ENCODE measurements at regions not wholly inside any gene's neighbourhood (a gene's known extent, or its start where the extent isn't known, plus 50 kb on each side); places are given as distances from the start of the nearest gene placed in this dataset.

DNA sequence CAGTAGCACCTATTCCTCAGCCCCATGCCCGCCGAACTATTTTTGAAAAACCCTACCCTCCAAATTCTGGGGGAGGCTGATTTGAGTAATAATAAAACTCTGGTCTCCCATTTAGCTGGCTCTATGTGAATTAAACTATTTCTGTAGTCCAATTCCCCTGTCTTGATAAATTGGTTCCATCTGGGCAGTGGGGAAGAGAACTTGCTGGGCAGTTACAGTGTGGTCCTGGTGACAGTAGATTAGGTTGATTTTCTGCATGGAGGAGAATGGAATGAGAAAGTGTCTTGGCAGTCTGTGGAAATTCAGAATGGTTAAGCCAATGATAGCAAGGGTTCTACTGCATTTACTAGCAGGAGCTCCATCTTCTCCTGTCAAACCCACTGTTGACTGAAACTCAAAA is 95.0 kb downstream of the SPP2 start:
- TF ChIP-seq, protein P1, sequence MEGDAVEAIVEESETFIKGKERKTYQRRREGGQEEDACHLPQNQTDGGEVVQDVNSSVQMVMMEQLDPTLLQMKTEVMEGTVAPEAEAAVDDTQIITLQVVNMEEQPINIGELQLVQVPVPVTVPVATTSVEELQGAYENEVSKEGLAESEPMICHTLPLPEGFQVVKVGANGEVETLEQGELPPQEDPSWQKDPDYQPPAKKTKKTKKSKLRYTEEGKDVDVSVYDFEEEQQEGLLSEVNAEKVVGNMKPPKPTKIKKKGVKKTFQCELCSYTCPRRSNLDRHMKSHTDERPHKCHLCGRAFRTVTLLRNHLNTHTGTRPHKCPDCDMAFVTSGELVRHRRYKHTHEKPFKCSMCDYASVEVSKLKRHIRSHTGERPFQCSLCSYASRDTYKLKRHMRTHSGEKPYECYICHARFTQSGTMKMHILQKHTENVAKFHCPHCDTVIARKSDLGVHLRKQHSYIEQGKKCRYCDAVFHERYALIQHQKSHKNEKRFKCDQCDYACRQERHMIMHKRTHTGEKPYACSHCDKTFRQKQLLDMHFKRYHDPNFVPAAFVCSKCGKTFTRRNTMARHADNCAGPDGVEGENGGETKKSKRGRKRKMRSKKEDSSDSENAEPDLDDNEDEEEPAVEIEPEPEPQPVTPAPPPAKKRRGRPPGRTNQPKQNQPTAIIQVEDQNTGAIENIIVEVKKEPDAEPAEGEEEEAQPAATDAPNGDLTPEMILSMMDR (IDR thresholded peaks at IDR 0.05; ENCODE audit: low read depth, low read length, missing control alignments) = no peak
- no peak overlapping the region for H3K4me3 ChIP-seq (ENCODE audit: low read depth, low read length)
- DNase-seq (ENCODE audit: low read depth) = no peak
- in situ Hi-C loops (cut with HindIII; ENCODE audit: low sequenced_read_pairs) = loop anchor here (25.0 kb wide), 1 partner anchor 367 kb away; no protein-coding TSS in a partner anchor

DNA sequence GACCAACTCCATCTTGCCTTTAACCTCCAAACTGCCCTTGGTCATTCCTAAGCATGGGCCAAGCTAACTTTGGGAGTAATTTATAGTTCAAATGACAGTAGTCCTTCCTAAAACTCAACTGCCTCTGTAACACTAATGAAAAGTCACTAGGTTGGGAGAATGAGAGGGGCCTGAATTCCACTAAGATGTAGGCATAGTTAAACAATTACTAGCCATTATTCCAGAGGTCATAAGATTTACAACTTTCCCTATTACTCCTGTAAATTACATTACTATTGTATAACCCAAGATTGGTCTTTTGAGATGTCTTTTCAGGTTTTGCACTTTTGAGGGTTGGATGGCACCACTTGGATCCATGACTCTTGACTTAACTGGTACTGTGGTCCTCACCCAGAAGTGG is 94.6 kb downstream of the SPP2 start:
- in situ Hi-C loops (cut with HindIII; ENCODE audit: low sequenced_read_pairs) = loop anchor here (25.0 kb wide), 1 partner anchor 367 kb away; no protein-coding TSS in a partner anchor

DNA sequence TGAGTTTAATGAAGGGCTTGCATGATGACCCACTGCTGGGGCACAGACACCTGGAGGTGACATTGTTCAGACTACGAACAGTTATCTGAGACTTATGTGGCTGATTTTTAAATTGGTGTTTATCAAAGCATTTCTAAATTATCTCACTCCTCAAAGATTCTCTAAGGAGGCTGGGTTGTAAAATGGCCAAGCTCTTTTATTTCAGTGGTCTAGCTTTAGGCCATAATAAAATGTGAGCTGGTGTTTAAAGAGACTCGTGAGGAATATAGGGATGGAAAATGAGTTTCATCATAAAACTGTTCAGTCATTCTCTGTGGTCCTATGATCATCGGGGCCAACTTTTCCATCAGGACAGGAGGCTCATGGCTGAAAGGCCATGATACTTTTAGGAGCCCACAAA is 93.4 kb downstream of the SPP2 start:
- no peak overlapping the region for H3K4me3 ChIP-seq (ENCODE audit: low read depth, low read length)
- DNase-seq (ENCODE audit: low read depth) = no peak
- TF ChIP-seq, protein P1 (IDR thresholded peaks at IDR 0.05; ENCODE audit: low read depth, low read length, missing control alignments) = no peak
- in situ Hi-C loops (cut with HindIII; ENCODE audit: low sequenced_read_pairs) = loop anchor here (5.0 to 25.0 kb wide), 2 partner anchors 38 to 368 kb away; no protein-coding TSS in a partner anchor

More for the DNA sequence above, 94.6 kb downstream of the SPP2 start:
- DNase-seq (ENCODE audit: low read depth) = no peak
- TF ChIP-seq, protein P1 (IDR thresholded peaks at IDR 0.05; ENCODE audit: low read depth, low read length, missing control alignments) = no peak
- no peak overlapping the region for H3K4me3 ChIP-seq (ENCODE audit: low read depth, low read length)

DNA sequence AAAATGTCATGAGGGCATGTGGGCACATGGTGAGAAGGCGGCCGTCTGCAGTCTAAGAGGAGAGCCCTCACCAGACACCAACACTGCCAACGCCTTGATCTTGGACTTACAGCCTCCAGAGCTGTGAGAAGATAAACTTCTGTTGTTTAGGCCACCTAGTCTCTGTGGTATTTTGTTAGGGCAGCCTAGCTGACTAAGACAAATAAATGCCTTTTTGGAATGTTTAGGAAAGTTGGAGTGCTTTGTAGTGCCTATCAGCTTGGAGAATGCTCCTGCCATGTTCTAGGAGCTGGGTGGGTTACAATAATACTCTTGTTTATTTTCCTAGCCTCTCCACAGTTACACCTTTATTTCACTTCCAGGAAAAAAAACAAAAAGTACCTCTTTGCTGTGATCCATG is 92.0 kb downstream of the SPP2 start:
- no peak for DNase-seq (ENCODE audit: low read depth)
- in situ Hi-C loops (cut with HindIII; ENCODE audit: low sequenced_read_pairs) = loop anchor here (5.0 to 25.0 kb wide), 2 partner anchors 40 to 370 kb away; no protein-coding TSS in a partner anchor
- H3K4me3 ChIP-seq (ENCODE audit: low read depth, low read length) = no peak overlapping the region
- TF ChIP-seq, protein P1 (IDR thresholded peaks at IDR 0.05; ENCODE audit: low read depth, low read length, missing control alignments) = no peak

DNA sequence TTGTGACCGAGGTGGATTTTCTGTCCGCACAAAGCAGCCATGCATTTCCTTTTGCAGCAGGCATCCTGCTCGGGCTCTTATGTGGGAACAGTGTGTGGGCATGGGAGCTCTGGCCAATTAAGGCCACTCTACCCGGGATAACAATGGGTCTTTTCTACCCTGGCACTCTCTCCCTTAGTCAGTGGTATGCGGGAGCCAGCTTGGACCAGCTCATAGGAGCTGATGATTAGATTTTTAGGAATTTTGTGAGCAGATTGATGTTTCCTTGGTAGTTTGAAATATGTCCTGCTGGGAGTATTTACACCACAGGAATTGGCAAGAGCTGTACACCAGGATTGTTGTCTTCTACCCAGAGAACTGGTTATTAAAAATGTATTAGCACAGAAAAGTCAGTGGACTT is 89.3 kb downstream of the SPP2 start:
- DNase-seq (ENCODE audit: low read depth) = no peak
- no peak overlapping the region for H3K4me3 ChIP-seq (ENCODE audit: low read depth, low read length)
- in situ Hi-C loops (cut with HindIII; ENCODE audit: low sequenced_read_pairs) = loop anchor here (5.0 to 25.0 kb wide), 2 partner anchors 43 to 373 kb away; no protein-coding TSS in a partner anchor
- TF ChIP-seq, protein P1 (IDR thresholded peaks at IDR 0.05; ENCODE audit: low read depth, low read length, missing control alignments) = no peak

DNA sequence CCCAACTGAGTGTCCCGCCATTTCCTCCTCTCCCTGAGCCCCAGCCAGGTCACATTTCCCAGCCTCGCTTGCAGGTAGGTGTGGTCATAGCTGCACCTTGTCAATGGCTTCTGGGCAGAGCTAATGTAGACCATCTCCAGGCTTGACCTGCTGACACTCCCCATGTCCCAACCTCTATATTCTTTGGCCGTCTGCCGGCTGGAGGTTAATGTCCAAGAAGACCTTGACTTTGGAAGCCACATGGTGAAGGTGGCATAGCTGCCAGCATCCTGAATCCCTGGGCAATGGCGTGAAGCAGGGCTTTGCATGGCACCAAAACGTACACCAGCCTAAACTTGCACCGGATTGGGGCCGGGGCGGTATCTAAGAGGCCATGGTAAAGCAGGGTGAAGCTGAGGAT is 88.3 kb downstream of the SPP2 start:
- in situ Hi-C loops (cut with HindIII; ENCODE audit: low sequenced_read_pairs) = loop anchor here (25.0 kb wide), 1 partner anchor 373 kb away; no protein-coding TSS in a partner anchor
- DNase-seq (ENCODE audit: low read depth) = no peak
- TF ChIP-seq, protein P1 (IDR thresholded peaks at IDR 0.05; ENCODE audit: low read depth, low read length, missing control alignments) = no peak
- H3K4me3 ChIP-seq (ENCODE audit: low read depth, low read length) = no peak overlapping the region
